ENCODE measurements at regions not wholly inside any gene's neighbourhood (a gene's known extent, or its start where the extent isn't known, plus 50 kb on each side); places are given as distances from the start of the nearest gene placed in this dataset.

- DNase-seq = no peak
These were observed 161.2 kb upstream of the MBL2 start for GRCh38 chr10:52933748-52934147.

DNA sequence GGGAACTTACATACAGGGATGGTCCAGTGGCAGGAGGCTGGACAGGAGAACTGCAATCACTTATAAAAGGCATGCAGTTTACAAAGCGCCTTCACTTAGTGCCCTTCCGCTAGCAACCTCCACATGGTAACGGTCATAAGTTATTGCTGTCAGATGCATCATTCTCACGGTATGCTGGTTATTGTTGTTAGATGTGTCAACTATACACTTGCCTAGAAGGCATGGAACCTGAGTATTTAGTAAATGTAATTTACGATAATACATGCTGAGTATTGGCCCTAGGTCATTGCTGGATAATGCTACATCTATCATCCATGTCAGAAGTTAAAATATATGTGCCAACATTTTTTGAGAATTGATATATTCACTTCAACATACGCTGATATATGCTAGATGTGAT, 155.1 kb upstream of the MBL2 start:
- DNase-seq = no peak

DNA sequence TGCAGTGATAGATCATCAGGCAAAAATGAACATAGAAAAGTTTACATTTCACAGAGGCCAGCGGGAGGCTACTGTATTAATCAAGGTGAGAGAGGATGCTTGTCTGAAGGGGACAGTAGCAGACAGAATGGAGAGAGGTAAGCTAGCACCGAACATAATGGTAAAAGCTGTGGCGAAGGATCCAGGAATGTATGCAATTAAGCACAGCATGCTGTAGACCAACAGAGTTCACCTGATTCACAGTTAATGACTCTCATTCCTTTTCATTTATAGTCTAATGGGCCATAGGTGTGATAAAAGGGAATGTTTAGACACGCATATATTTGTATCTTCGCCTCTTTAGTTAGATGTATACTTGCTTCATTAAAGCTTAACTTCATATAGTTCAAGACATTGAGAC, 150.9 kb upstream of the MBL2 start:
- no peak for DNase-seq

GRCh38 chr10:52918714-52919305, 146.2 kb upstream of the MBL2 start:
- no peak for DNase-seq

DNA sequence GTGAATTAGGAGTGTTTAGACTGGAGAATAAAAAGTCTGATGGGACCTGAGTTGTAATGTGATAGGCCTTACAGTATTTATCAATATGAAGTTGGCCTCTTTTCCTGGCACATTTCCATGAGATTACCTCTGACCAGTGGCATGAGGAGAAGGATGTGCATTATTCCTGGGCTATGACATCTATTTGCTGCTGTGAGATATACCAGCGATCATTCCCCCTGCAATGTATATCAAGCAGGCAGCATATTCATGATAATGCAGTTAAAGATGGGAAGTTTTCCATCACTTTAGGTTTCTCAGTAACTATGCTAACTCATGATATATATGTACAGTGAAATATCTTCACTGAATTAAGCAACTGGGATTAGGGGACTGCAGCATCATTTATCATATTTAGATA, 142.8 kb upstream of the MBL2 start:
- DNase-seq = no peak

DNA sequence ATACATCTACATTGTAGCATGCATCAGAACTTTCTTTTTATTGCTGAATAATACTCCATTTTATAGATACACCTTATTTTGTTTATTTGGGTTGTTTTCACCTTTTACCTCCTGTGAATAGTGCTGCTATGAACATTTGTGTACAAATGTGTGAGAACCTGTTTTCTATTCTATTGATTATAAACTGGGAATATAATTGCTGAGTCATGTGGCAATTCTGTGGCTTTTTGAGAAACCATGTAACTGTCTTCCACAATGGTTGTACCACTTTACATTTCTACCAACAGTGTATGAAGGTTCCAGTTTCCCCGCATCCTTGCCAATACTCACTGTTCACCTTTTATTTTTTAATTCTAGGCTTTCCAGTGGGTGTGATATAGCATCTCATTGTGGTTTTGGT, 138.6 kb upstream of the MBL2 start:
- DNase-seq = no peak

GRCh38 chr10:52908478-52908877, 135.9 kb upstream of the MBL2 start:
- no peak for DNase-seq

- DNase-seq = no peak
These were observed 133.5 kb upstream of the MBL2 start for GRCh38 chr10:52906046-52906445.

GRCh38 chr10:52903397-52903938, 130.9 kb upstream of the MBL2 start:
- no peak for DNase-seq

DNA sequence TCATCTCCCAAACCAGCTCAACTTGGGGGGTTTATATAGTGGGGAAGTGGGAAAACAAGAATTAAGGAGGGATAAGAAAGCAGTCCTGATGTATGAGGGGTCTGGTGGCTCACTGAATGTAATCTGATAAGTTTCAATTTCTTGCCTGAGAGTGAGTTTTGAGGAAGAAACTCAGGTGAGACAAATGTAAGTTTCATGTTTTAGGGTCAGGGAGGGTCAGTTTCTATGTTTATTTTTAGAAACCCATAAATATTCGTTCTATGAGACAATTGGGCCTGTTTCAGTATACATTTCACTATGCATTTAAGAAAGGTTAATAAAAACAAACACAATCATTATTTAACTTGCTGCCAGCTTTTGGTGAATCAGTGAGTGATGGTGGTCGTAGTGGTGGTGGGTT, 128.0 kb upstream of the MBL2 start:
- no peak for DNase-seq

DNA sequence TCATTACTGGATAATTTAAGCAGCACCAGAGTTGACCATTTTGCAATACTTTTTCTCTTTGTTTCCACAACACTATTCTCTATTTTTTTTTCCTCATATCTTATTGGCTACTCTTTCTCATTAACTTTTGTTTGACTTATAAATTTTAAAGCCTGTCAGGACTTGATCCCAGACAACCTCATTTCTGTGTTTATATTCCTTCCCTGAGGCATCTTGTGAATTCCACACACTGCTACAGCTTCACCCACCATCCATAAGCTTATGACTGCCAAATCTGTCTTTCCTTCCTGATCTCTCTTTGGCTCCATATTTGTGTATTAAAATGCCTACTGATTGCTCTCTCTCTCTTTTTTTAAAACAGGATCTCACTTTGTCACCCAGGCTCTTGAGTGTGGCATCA, 124.6 kb upstream of the MBL2 start:
- no peak for DNase-seq

DNA sequence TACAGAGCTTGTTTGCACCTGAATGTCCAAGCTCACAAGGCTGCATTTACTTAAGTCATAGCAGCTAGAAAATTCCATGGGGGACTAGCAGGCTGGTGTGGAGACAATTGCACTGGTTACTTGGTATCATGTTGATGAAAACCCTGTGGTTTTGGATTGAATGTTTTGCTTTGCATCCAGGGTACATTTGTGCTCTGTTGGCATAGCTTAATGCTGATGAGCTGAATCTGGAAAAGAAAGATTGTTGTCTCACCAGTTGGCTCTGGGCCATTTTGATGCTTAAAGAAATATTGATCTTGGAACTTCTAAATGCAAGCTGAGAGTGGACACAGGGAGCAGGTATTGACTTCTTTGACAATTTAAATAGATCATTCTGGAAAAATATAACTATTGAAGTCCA, 122.5 kb upstream of the MBL2 start:
- DNase-seq = no peak

- DNase-seq = no peak
These were observed 117.7 kb upstream of the MBL2 start for GRCh38 chr10:52890281-52890680.

DNA sequence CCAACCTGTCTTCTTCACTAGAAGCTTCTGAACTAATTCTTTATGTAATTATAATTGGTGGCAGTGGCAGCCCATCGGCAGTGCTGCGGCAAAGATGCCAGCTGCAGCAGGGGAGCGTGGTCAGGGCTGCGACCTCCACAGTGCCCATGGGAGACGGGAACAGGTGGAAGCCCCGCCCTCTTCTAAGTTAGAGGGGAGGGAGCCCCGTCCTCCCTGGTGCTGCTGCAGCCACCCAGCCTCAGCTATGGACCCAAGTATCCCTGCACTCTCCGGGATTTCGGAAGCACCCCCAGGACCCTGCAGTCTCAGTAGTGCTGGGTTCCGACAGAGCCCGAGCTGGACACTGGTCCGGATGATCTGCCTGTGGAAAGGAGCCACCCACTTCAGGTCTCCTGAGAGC, 117.0 kb upstream of the MBL2 start:
- DNase-seq = no peak

GRCh38 chr10:52883996-52884871, 111.7 kb upstream of the MBL2 start:
- peak; percentile 22 for DNase-seq

DNA sequence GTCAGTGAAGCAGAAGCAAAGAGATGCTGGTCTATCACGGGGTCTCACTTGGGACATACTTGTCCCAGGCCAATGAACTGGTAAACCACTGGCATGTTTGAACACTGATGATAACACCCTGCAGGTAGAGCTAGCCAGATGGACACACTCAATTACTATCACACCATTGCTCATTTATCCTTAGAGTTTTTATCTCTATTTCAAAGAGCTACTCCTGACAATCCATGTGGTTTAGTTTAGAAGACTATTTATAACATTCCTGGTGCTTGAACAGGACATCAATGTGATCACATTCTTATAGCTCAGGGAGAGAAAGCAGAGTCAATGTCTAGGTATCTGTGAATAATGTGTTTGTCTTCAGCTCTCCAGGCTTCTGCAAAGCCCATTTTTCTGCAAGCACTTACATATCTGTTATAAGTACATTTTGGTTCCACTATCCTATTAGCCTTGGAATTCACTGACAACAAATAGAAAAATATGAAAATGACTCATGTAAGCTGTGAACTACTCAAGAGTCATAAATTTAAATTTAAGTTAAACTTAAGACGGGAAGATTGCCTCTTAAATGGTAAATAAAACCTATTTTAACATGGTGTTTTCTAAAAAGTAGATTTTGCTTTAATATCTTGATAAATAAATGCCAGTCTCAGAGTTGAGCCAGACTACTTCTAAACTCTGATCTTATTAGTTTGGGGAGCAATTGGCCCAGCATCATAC, 106.7 kb upstream of the MBL2 start:
- no peak for DNase-seq

DNA sequence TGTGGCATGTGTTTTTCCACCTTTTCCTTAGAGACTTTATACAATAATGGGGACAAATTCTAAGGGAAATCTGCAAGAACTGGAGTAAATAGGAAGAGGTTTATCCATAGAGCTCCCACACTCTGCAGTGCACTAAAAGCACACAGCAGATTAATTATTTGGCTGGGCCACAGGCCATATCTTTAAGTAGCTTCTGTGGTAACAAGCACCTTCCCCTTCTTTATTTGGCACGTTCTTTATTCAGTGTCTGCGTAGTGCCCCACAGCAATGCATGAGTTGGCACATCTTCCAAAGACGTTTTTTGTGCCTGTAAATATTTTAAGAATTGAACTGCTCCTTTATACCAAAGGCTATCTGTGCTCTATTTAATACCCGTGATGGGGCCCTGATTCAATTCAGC, 104.9 kb upstream of the MBL2 start:
- no peak for DNase-seq

- DNase-seq = no peak
These were observed 102.8 kb upstream of the MBL2 start for GRCh38 chr10:52875336-52875735.

DNA sequence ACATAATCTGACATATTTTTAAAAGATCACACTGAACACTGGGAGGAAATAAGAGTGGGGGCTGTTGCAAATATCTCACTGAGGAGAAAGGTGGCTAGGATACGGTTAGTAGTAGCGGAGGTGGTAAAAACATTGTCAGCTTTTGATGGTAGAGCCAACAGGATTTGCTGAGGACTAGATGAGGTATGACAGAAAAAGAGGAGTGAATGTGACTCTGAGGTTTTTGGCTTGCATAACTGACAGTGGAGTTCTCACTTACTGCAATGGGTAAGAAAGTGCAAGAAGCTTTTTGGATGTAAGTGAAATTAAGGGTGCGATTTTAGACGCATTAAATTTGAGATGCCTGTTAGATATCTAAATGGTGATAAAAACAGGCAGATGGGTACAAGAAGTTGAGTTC, 102.0 kb upstream of the MBL2 start:
- DNase-seq = no peak

- no peak for DNase-seq
These were observed 98.7 kb upstream of the MBL2 start for GRCh38 chr10:52871191-52871843.

DNA sequence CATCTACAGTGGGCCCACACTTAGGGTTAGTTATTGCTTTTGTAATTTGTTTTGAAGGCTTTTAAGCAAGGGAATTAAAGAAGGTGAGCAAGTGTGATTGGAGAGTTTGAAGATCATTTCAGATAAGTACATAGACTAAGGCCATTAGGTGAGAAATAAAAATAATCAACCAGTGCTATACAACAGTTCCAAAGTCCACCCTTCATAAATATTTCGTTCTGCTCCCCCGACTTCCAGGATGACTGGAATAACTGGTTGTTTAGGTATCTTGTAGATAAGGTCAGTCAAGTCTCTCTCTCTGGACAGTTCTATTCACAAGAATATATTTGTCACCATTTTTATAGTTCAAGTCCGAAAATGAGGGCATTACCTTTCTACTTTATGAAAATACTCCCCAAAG, 98.0 kb upstream of the MBL2 start:
- DNase-seq = no peak

GRCh38 chr10:52869864-52870263, 97.3 kb upstream of the MBL2 start:
- no peak for DNase-seq

DNA sequence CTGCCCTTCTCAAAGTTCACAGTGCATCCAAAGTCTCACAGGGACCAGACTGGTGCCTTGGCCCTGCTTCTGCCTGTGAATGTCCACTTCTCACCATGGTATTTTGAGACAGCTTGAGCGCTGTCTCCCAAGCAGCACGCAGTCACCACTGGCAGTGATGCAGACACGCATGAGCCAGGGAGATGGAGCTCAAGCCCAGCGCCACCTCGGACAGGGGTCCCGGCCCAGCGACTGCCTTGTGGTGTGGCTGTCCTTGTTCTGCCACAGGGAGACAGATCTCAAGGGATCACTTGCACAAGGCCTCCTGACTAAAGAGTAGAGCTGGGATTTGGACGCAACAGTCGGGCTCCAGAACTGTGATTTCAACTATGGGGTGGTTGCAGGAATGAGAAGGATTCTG, 92.6 kb upstream of the MBL2 start:
- DNase-seq = no peak
